Esophagus squamous epithelium (tissue), 5 donors: ENCODE measurements at regions not wholly inside any gene's neighbourhood (a gene's known extent, or its start where the extent isn't known, plus 50 kb on each side); places are given as distances from the start of the nearest gene placed in this dataset.

Experiments
- DNase-seq: peaks from one replicate; lab custom pipeline; 2025; lab: John Stamatoyannopoulos, UW
- H3K27ac ChIP-seq, 4 donors: fragments of 200-600 bp; sonication (generic); one replicate each; pipeline ENCODE4 v1.5.1; 2016 to 2019; ENCODE audit warnings: mild to moderate bottlenecking in 1 of 4
- H3K27me3 ChIP-seq, 4 donors: fragments of 200-600 bp; sonication (generic); 1 replicate in 3 of 4; 2 replicates in 1 of 4; pipeline versions ENCODE4 v1.5.1 to v1.6.0; 2017 to 2021; ENCODE audit warnings: antibody characterized with exemption in 1 of 4
- H3K36me3 ChIP-seq, 3 donors: fragments of 200-600 bp; sonication (generic); one replicate each; pipeline ENCODE4 v1.5.1; 2016 to 2019
- H3K4me1 ChIP-seq, 3 donors: fragments of 200-600 bp; sonication (generic); one replicate each; pipeline ENCODE4 v1.5.1; 2017 to 2019
- H3K4me3 ChIP-seq, 4 donors: fragments of 200-600 bp; sonication (generic); 1 replicate in 3 of 4; 2 replicates in 1 of 4; pipeline ENCODE4 v1.5.1; 2016 to 2019; ENCODE audit warnings: mild to moderate bottlenecking in 2 of 4, moderate library complexity in 1 of 4
- H3K9me3 ChIP-seq, 3 donors: fragments of 200-600 bp; sonication (generic); one replicate each; pipeline ENCODE4 v1.5.1; 2016 to 2019
- CTCF ChIP-seq, 6 experiments: fragments of 450-650 bp in 4 of 6; fragments of 200-600 bp in 2 of 6; sonication (generic) in 2 of 6; IDR thresholded peaks; one replicate each; pipeline ENCODE4 v1.5.1; 2016 to 2019; ENCODE audit warnings: antibody characterized with exemption in 6 of 6, mild to moderate bottlenecking in 4 of 6, moderate library complexity in 4 of 6
- POLR2A ChIP-seq, 4 donors: fragments of 450-650 bp; IDR thresholded peaks; one replicate each; pipeline ENCODE4 v1.6.1; 2017; ENCODE audit warnings: antibody characterized with exemption in 4 of 4, mild to moderate bottlenecking in 4 of 4, moderate library complexity in 3 of 4
- WGBS, 2 donors: methylation state at CpG; one replicate each; pipeline ENCODE4 v1.1.5; 2018; 5-methylcytosine and 5-hydroxymethylcytosine counted together
- intact Hi-C: fragments of 100-400 bp; cut with DNase I; formaldehyde crosslinking; loops from one replicate; pipeline ENCODE4 v1.15.0; 2022
- donor health status: DM: yes; HTN: yes; CAD: no.

DNA sequence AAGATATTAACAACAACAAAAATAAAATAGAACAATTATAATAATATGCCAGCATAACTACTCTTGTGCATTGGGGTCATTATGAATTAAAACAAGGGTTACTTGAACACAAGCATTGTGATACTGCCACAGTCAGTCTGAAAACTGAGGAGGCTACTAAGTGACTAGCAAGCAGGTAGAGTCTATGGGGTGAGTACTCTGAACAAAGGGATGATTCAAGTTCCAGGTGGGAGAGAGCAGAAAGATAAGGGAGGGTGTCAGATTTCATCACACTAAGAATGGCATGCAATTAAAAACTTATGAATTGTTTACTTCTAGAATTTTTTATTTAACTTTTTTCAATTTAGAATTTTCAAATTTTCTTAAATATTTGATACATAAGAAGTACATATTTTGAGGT lies 754.4 kb upstream of the GOLIM4 start:
- no peaks in the 10 kb centered on the region for H3K4me1 ChIP-seq
- intact Hi-C loops: no loop called here
- H3K4me3 ChIP-seq: no peak overlapping the region
- H3K27me3 ChIP-seq: peaks cover 0 to 17% (median 0%) of the 10 kb centered on the region in 4 donors
- H3K36me3 ChIP-seq: no peaks in the 10 kb centered on the region
- H3K9me3 ChIP-seq: no peaks in the 10 kb centered on the region
- no peak for DNase-seq
- no peak for TF ChIP-seq CTCF (IDR thresholded peaks at IDR 0.05)
- no peak for TF ChIP-seq POLR2A (IDR thresholded peaks at IDR 0.05)
- no peak overlapping the region for H3K27ac ChIP-seq

DNA sequence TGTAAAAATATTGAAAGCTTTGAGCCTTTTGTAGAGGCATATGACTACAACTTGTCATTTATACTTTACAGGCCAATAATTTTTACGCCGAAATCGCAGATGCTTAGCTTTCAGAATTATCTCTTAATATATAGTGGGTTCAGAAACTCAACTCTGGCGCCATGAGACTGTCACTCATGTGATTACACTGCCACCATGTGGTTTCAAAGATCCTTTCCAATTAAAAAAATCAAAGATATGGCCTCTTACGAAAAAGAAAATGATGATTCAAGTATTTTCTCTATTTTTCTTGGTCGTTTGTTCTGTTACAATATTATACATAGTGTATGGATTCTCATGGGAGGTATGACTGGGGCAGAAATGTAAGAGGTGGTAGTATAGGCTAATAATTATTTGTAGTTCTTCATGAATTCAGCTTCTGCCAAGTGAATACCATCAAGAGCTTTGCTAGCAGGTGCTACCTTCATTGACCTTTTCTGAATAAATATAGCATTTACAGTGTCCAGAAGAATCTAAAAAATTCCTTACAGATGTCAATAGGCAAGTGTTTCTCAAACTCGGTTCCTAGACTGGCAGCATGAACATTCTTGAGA lies 751.7 kb upstream of the GOLIM4 start:
- H3K9me3 ChIP-seq: no peaks in the 10 kb centered on the region
- 7 to 11% methylated on average over 7 of the region's 7 CpGs for WGBS, 2 donors
- no peak overlapping the region for H3K27ac ChIP-seq
- H3K36me3 ChIP-seq: no peaks in the 10 kb centered on the region
- H3K27me3 ChIP-seq: peaks cover 0 to 25% (median 0%) of the 10 kb centered on the region in 4 donors
- no peak overlapping the region for H3K4me3 ChIP-seq
- H3K4me1 ChIP-seq: no peaks in the 10 kb centered on the region
- intact Hi-C loops: loop anchor here (10.0 kb wide), 1 partner anchor 633 kb away; no protein-coding TSS in a partner anchor
- peak; percentile 0 for DNase-seq
- no peak for TF ChIP-seq POLR2A (IDR thresholded peaks at IDR 0.05)
- TF ChIP-seq CTCF (IDR thresholded peaks at IDR 0.05): peak; percentile 18 to 59 (median 42)

- intact Hi-C loops: loop anchor here (10.0 kb wide), 1 partner anchor 630 kb away; no protein-coding TSS in a partner anchor
- TF ChIP-seq CTCF (IDR thresholded peaks at IDR 0.05) (no peak), POLR2A (IDR thresholded peaks at IDR 0.05) (no peak)
Observed at GRCh38 chr3:168844894-168845482, 749.3 kb upstream of the GOLIM4 start.

GRCh38 chr3:168844472-168844871 lies 748.7 kb upstream of the GOLIM4 start:
- H3K4me1 ChIP-seq: no peaks in the 10 kb centered on the region
- H3K4me3 ChIP-seq: no peak overlapping the region
- peaks cover 0 to 25% (median 0%) of the 10 kb centered on the region in 4 donors for H3K27me3 ChIP-seq
- TF ChIP-seq CTCF (IDR thresholded peaks at IDR 0.05): no peak
- TF ChIP-seq POLR2A (IDR thresholded peaks at IDR 0.05): no peak
- intact Hi-C loops: loop anchor here (10.0 kb wide), 1 partner anchor 630 kb away; no protein-coding TSS in a partner anchor
- H3K36me3 ChIP-seq: no peaks in the 10 kb centered on the region
- no peaks in the 10 kb centered on the region for H3K9me3 ChIP-seq
- no peak overlapping the region for H3K27ac ChIP-seq
- 36 to 52% methylated on average over 4 of the region's 4 CpGs for WGBS, 2 donors
- DNase-seq: no peak

More at GRCh38 chr3:168844894-168845482, 749.3 kb upstream of the GOLIM4 start:
- Histone ChIP-seq H3K27ac (no peak overlapping the region), H3K4me3 (no peak overlapping the region), H3K4me1 (no peaks in the 10 kb centered on the region), H3K36me3 (no peaks in the 10 kb centered on the region), H3K9me3 (no peaks in the 10 kb centered on the region), H3K27me3 (peaks cover 0 to 25% (median 0%) of the 10 kb centered on the region in 4 donors)
- 53 to 61% methylated on average over 6 of the region's 6 CpGs for WGBS, 2 donors
- no peak for DNase-seq

- TF ChIP-seq CTCF (IDR thresholded peaks at IDR 0.05) (no peak), POLR2A (IDR thresholded peaks at IDR 0.05) (no peak)
- Histone ChIP-seq H3K27me3 (peaks cover 0 to 25% (median 0%) of the 10 kb centered on the region in 4 donors), H3K4me1 (no peaks in the 10 kb centered on the region), H3K4me3 (no peak overlapping the region), H3K9me3 (no peaks in the 10 kb centered on the region), H3K36me3 (no peaks in the 10 kb centered on the region), H3K27ac (no peak overlapping the region)
- DNase-seq: no peak
- 36 to 54% methylated on average over 2 of the region's 2 CpGs for WGBS, 2 donors
- intact Hi-C loops: loop anchor here (10.0 kb wide), 1 partner anchor 629 kb away; no protein-coding TSS in a partner anchor
Observed at GRCh38 chr3:168843481-168843880, 747.8 kb upstream of the GOLIM4 start.
